H1 (cell line): ENCODE measurements at regions not wholly inside any gene's neighbourhood (a gene's known extent, or its start where the extent isn't known, plus 50 kb on each side); places are given as distances from the start of the nearest gene placed in this dataset.

Experiments used
- EZH2 ChIP-seq: fragments of 200-600 bp; sonication (generic); IDR thresholded peaks from 2 replicates; pipeline ENCODE4 v1.7.1; 2012; ENCODE audit warnings: low read depth, mild to moderate bottlenecking, moderate library complexity, low read length, inconsistent platforms; ENCODE audit not compliant: severe bottlenecking
- POLR2A ChIP-seq, 2 experiments: IDR thresholded peaks; 1 replicate in 1 of 2; 2 replicates in 1 of 2; pipeline ENCODE4 v1.6.1; 2011; ENCODE audit warnings: low read depth in 2 of 2, low read length in 2 of 2, mild to moderate bottlenecking in 2 of 2; ENCODE audit errors: control extremely low read depth in 1 of 2
- RAD21 ChIP-seq, 2 experiments: IDR thresholded peaks in 1 of 2; conservative IDR thresholded peaks in 1 of 2; 2 replicates each; pipeline ENCODE4 v1.6.1; 2011; ENCODE audit warnings: low read depth in 2 of 2, low read length in 2 of 2, improper control_type of control experiment in 1 of 2, inconsistent platforms in 1 of 2, mild to moderate bottlenecking in 1 of 2, moderate library complexity in 1 of 2
- RFX5 ChIP-seq: IDR thresholded peaks from 2 replicates; pipeline ENCODE4 v1.6.1; 2011; ENCODE audit warnings: low read depth, low read length, improper control_type of control experiment, borderline replicate concordance
- RXRA ChIP-seq: IDR thresholded peaks from 2 replicates; pipeline ENCODE4 v1.6.1; 2011; ENCODE audit warnings: low read depth, mild to moderate bottlenecking, low read length, moderate library complexity; ENCODE audit not compliant: insufficient read depth
- TAF1 ChIP-seq: IDR thresholded peaks from 2 replicates; pipeline ENCODE4 v1.6.1; 2011; ENCODE audit warnings: mild to moderate bottlenecking, low read depth, low read length
- TF ChIP-seq, protein P1 (sequence below), 3 experiments: IDR thresholded peaks; 1 replicate in 2 of 3; 2 replicates in 1 of 3; pipeline versions ENCODE4 v1.5.1 to v1.6.1; 2011; ENCODE audit warnings: low read length in 3 of 3, mild to moderate bottlenecking in 3 of 3, inconsistent platforms in 2 of 3, low read depth in 1 of 3, moderate library complexity in 1 of 3; ENCODE audit not compliant: insufficient read depth in 1 of 3; ENCODE audit errors: control extremely low read depth in 1 of 3
- TF ChIP-seq, protein P2 (sequence below): IDR thresholded peaks from 2 replicates; pipeline ENCODE4 v1.6.1; 2012; ENCODE audit warnings: low read length, inconsistent platforms
- TF ChIP-seq, protein P3 (sequence below): IDR thresholded peaks from 2 replicates; pipeline ENCODE4 v1.6.1; 2012; ENCODE audit warnings: inconsistent platforms

DNA sequence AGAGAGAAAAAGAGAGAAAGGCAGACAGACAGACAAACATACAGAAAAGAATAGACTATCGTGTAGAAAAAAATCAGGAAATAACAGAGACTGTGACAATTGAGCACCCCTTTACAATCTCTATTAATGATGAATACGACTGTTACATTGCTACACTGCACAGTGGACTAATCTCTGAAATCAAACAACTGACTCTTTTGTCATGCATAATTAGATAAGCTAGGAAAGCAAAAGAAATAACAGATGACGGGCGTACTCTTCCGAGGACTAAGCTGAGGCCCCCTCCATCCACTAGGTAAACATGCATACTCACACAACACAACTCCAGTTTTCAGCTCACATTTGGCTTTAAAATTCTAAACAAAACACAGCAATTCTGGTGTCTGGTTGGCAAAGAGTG is 267.0 kb downstream of the NOL4 start:
- TF ChIP-seq POLR2A (IDR thresholded peaks at IDR 0.05; ENCODE audit: control extremely low read depth in 1 of 2, low read depth in 2 of 2, low read length in 2 of 2): no peak
- TF ChIP-seq RAD21 (IDR thresholded peaks at IDR 0.05 in 1 of 2, conservative IDR thresholded peaks at IDR 0.05 in 1 of 2; ENCODE audit: low read depth in 2 of 2, low read length in 2 of 2): no peak
- TF ChIP-seq, protein P1, sequence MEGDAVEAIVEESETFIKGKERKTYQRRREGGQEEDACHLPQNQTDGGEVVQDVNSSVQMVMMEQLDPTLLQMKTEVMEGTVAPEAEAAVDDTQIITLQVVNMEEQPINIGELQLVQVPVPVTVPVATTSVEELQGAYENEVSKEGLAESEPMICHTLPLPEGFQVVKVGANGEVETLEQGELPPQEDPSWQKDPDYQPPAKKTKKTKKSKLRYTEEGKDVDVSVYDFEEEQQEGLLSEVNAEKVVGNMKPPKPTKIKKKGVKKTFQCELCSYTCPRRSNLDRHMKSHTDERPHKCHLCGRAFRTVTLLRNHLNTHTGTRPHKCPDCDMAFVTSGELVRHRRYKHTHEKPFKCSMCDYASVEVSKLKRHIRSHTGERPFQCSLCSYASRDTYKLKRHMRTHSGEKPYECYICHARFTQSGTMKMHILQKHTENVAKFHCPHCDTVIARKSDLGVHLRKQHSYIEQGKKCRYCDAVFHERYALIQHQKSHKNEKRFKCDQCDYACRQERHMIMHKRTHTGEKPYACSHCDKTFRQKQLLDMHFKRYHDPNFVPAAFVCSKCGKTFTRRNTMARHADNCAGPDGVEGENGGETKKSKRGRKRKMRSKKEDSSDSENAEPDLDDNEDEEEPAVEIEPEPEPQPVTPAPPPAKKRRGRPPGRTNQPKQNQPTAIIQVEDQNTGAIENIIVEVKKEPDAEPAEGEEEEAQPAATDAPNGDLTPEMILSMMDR (IDR thresholded peaks at IDR 0.05; ENCODE audit: control extremely low read depth in 1 of 3, insufficient read depth in 1 of 3, low read depth in 1 of 3, low read length in 3 of 3): no peak
- no peak for TF ChIP-seq TAF1
- TF ChIP-seq RXRA: no peak
- TF ChIP-seq, protein P2, sequence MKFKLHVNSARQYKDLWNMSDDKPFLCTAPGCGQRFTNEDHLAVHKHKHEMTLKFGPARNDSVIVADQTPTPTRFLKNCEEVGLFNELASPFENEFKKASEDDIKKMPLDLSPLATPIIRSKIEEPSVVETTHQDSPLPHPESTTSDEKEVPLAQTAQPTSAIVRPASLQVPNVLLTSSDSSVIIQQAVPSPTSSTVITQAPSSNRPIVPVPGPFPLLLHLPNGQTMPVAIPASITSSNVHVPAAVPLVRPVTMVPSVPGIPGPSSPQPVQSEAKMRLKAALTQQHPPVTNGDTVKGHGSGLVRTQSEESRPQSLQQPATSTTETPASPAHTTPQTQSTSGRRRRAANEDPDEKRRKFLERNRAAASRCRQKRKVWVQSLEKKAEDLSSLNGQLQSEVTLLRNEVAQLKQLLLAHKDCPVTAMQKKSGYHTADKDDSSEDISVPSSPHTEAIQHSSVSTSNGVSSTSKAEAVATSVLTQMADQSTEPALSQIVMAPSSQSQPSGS: no peak
- no peak for TF ChIP-seq EZH2
- TF ChIP-seq, protein P3, sequence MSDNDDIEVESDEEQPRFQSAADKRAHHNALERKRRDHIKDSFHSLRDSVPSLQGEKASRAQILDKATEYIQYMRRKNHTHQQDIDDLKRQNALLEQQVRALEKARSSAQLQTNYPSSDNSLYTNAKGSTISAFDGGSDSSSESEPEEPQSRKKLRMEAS: no peak
- TF ChIP-seq RFX5: no peak
